GM12874 (cell line): ENCODE measurements at regions not wholly inside any gene's neighbourhood (a gene's known extent, or its start where the extent isn't known, plus 50 kb on each side); places are given as distances from the start of the nearest gene placed in this dataset.

Source experiments
- CTCF ChIP-seq: IDR thresholded peaks from 2 replicates; pipeline ENCODE4 v1.5.1; 2011; ENCODE audit warnings: low read depth, mild to moderate bottlenecking, control low read depth, low read length, moderate library complexity; ENCODE audit not compliant: insufficient read depth

GRCh38 chr4:163582703-163583102 is 88.2 kb downstream of the TMA16 start:
- TF ChIP-seq CTCF, result no peak

- peak; percentile 53; the same call in 1 of the 2 replicates for TF ChIP-seq CTCF
Measured at GRCh38 chr4:163587867-163588266, 93.4 kb downstream of the TMA16 start.

- TF ChIP-seq CTCF, result no peak
Measured at GRCh38 chr4:163588532-163588931, 94.0 kb downstream of the TMA16 start.

GRCh38 chr4:163590103-163590502 is 95.6 kb downstream of the TMA16 start:
- no peak for TF ChIP-seq CTCF

DNA sequence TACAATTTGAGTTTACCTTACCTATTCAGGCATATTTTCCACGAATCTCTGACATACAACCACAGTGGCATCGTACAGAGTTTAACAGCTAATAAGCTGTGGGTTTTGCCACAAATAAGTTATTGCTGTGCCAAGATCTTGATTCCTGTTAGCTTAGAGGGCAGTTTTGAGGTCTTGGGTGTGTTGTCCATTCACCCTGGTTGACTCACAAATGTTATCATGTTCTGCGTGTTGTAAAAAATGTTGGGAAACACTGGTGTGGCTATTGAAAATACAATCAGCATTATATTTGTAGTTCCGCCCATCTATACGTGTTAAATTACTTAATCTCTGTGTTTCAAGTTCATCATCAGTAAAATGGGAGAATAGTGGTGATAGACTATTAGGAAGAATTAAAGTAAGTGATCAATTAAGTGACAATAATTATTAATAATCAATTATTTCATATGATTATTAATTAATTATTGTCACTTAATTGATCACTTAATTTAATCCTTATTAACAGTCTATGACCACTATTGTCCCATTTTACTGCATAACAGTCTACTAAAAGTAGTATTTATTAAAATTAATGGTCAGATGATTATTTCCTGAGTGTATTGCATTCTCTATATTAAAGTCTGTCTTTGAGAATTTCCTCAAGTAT is 96.3 kb downstream of the TMA16 start:
- TF ChIP-seq CTCF, result no peak

DNA sequence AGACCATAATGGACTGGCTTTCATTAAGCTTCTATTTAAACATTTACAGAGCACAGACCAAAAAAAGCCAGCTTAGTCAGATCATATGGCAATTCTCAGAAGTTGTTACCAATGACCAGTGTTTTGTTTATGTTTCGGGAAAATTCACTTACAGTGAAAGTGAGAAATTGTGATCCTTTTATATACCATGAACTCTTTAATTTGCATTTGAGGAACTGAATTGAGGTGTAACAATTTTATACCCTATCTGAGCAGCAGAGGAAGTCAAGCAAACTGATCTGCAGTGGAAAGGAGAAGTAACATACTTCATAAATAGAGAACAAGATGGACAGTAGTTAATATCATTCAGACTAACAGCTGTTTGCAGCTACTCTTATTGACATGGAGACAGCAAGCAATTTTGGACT is 97.1 kb downstream of the TMA16 start:
- no peak for TF ChIP-seq CTCF

GRCh38 chr4:163592212-163592611 is 97.7 kb downstream of the TMA16 start:
- no peak for TF ChIP-seq CTCF

DNA sequence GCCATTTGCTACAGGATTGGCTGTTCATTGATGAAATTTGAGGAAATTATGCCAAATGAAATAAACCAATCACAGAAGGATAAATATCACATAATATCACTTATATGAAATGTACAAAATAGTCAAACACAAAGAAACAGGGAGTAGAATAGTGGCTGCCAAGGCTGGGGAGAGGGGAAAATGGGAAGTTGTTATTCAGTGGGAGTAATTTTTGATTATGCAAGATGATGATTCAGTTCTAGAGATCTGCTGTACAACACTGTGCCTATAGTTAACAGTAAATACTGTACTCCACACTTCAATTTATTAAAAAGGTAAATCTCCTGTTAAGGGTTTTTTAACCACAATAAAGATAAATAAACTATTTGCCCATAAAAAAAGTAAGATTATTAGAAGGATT is 101.1 kb downstream of the TMA16 start:
- no peak for TF ChIP-seq CTCF
